GM18873 (cell line): ENCODE measurements at regions not wholly inside any gene's neighbourhood (a gene's known extent, or its start where the extent isn't known, plus 50 kb on each side); places are given as distances from the start of the nearest gene placed in this dataset.

Experiments used
- ATAC-seq: cut with Tn5 transposase; IDR thresholded peaks from one replicate; pipeline ENCODE4 v1.9.1; 2021; ENCODE audit warnings: mild to moderate bottlenecking, moderate library complexity, moderate number of reproducible peaks; ENCODE audit not compliant: unreplicated experiment, low FRiP score

- ATAC-seq = no peak
Observed at GRCh38 chr21:23245255-23245654, 2247.0 kb downstream of the NCAM2 start.

- no peak for ATAC-seq
Observed at GRCh38 chr21:23223882-23224281, 2225.7 kb downstream of the NCAM2 start.

GRCh38 chr21:23218667-23219066, 2220.5 kb downstream of the NCAM2 start:
- no peak for ATAC-seq

- ATAC-seq = no peak
Observed at GRCh38 chr21:23217597-23217996, 2219.4 kb downstream of the NCAM2 start.

GRCh38 chr21:23215261-23215660, 2217.1 kb downstream of the NCAM2 start:
- no peak for ATAC-seq
